GM23338 (cell line): ENCODE measurements at regions not wholly inside any gene's neighbourhood (a gene's known extent, or its start where the extent isn't known, plus 50 kb on each side); places are given as distances from the start of the nearest gene placed in this dataset.

Experiments used
- ATAC-seq: fragments of 200-7000 bp; cut with Tn5 transposase; 3 replicates; pipeline ENCODE4 v1.9.1; 2020
- DNase-seq: peaks from one replicate; pipeline ENCODE4 v3.0.0-alpha.2; 2015; ENCODE audit warnings: low spot score
- H2AFZ ChIP-seq: fragments of 200-600 bp; sonication (generic); 2 replicates; pipeline ENCODE4 v1.8.0; 2016; ENCODE audit warnings: antibody characterized with exemption, mild to moderate bottlenecking, moderate library complexity
- H3F3A ChIP-seq: fragments of 200-600 bp; sonication (generic); replicated peaks from 2 replicates; pipeline ENCODE4 v1.8.0; 2017; ENCODE audit warnings: antibody characterized with exemption, mixed run types, low read depth
- H3K27ac ChIP-seq: fragments of 200-600 bp; sonication (generic); 2 replicates; pipeline ENCODE4 v1.6.1; 2016; ENCODE audit warnings: low read depth
- H3K27me3 ChIP-seq: fragments of 200-600 bp; sonication (generic); 2 replicates; pipeline ENCODE4 v1.8.0; 2016; ENCODE audit warnings: mild to moderate bottlenecking, mixed run types, moderate library complexity; ENCODE audit not compliant: insufficient read depth
- H3K36me3 ChIP-seq: fragments of 200-600 bp; sonication (generic); 2 replicates; pipeline ENCODE4 v1.8.0; 2016; ENCODE audit warnings: mild to moderate bottlenecking; ENCODE audit not compliant: insufficient read depth
- H3K4me1 ChIP-seq: fragments of 200-600 bp; sonication (generic); 2 replicates; pipeline ENCODE4 v1.8.0; 2016; ENCODE audit warnings: mild to moderate bottlenecking, moderate library complexity; ENCODE audit not compliant: insufficient read depth
- H3K4me2 ChIP-seq: fragments of 200-600 bp; sonication (generic); 2 replicates; pipeline ENCODE4 v1.7.1; 2017; ENCODE audit warnings: mixed run types
- H3K4me3 ChIP-seq: fragments of 200-600 bp; sonication (generic); 2 replicates; pipeline ENCODE4 v1.6.1; 2016; ENCODE audit warnings: mixed run types
- H3K79me2 ChIP-seq: fragments of 200-600 bp; sonication (generic); replicated peaks from 2 replicates; pipeline ENCODE4 v1.8.0; 2017; ENCODE audit warnings: mild to moderate bottlenecking; ENCODE audit not compliant: insufficient read depth
- H3K9me2 ChIP-seq: fragments of 200-600 bp; sonication (generic); 2 replicates; pipeline ENCODE4 v1.8.0; 2017; ENCODE audit not compliant: insufficient read depth
- H4K20me1 ChIP-seq: fragments of 200-600 bp; sonication (generic); replicated peaks from 2 replicates; pipeline ENCODE4 v1.8.0; 2017; ENCODE audit warnings: mild to moderate bottlenecking; ENCODE audit not compliant: insufficient read depth
- H3K27ac Mint-ChIP-seq: 2 replicates; pipeline ENCODE4 v1.8.0; 2020; ENCODE audit warnings: inconsistent platforms, mild to moderate bottlenecking, moderate library complexity, mixed read lengths
- H3K27me3 Mint-ChIP-seq: 3 replicates; pipeline ENCODE4 v1.8.0; 2022; ENCODE audit warnings: low read depth, mild to moderate bottlenecking, moderate library complexity, mixed read lengths, inconsistent platforms; ENCODE audit not compliant: insufficient read depth, poor library complexity
- H3K36me3 Mint-ChIP-seq: 3 replicates; pipeline ENCODE4 v1.8.0; 2021; ENCODE audit warnings: low read depth, mild to moderate bottlenecking, inconsistent platforms, moderate library complexity, mixed read lengths
- H3K4me1 Mint-ChIP-seq: 3 replicates; pipeline ENCODE4 v1.8.0; 2020; ENCODE audit warnings: mild to moderate bottlenecking, inconsistent platforms, mixed read lengths
- H3K4me3 Mint-ChIP-seq: 3 replicates; pipeline ENCODE4 v1.8.0; 2021; ENCODE audit warnings: moderate library complexity, mild to moderate bottlenecking, inconsistent platforms, mixed read lengths
- H3K9me3 Mint-ChIP-seq: 3 replicates; pipeline ENCODE4 v1.8.0; 2020; ENCODE audit warnings: moderate library complexity, mild to moderate bottlenecking, inconsistent platforms, mixed read lengths
- EZH2 ChIP-seq: fragments of 200-600 bp; sonication (generic); IDR thresholded peaks from one replicate; pipeline ENCODE4 v1.8.0; 2017; ENCODE audit warnings: antibody characterized with exemption, mild to moderate bottlenecking, low read depth; ENCODE audit not compliant: unreplicated experiment
- EZH2phosphoT487 ChIP-seq: fragments of 200-600 bp; sonication (generic); IDR thresholded peaks from one replicate; pipeline ENCODE4 v1.8.1; 2018; ENCODE audit warnings: antibody characterized with exemption; ENCODE audit not compliant: unreplicated experiment
- JUNB ChIP-seq: IDR thresholded peaks from one replicate; pipeline ENCODE4 v1.6.1; 2016; ENCODE audit warnings: antibody characterized with exemption; ENCODE audit not compliant: unreplicated experiment
- REST ChIP-seq: IDR thresholded peaks from one replicate; pipeline ENCODE4 v1.6.1; 2018; ENCODE audit warnings: antibody characterized with exemption; ENCODE audit not compliant: unreplicated experiment
- STAT1 ChIP-seq: IDR thresholded peaks from one replicate; pipeline ENCODE4 v1.6.1; 2016; ENCODE audit warnings: antibody characterized with exemption; ENCODE audit not compliant: unreplicated experiment
- ZNF462 ChIP-seq: fragments of 250-450 bp; sonication (Bioruptor Pico); IDR thresholded peaks from 2 replicates; pipeline ENCODE4 v1.5.0; 2020; ENCODE audit warnings: mild to moderate bottlenecking, moderate library complexity
- TF ChIP-seq, protein P1 (sequence below), 2 experiments: fragments of 200-600 bp in 1 of 2; sonication (generic) in 1 of 2; conservative IDR thresholded peaks; 2 replicates each; pipeline versions ENCODE4 v1.5.1 to v1.6.1; 2016 to 2017; ENCODE audit warnings: antibody characterized with exemption in 2 of 2, low read depth in 2 of 2, mild to moderate bottlenecking in 2 of 2, moderate library complexity in 1 of 2

GRCh38 chr5:155094455-155094854, 80.9 kb downstream of the KIF4B start (continued):
- TF ChIP-seq ZNF462 (CRISPR knock-in tag): no peak

GRCh38 chr5:155097995-155098394, 84.4 kb downstream of the KIF4B start:
- H3K4me1 Mint-ChIP-seq: no peaks in the 10 kb centered on the region
- no peak overlapping the region for H3K27ac ChIP-seq
- H3K9me3 Mint-ChIP-seq: no peaks in the 10 kb centered on the region
- H3K27me3 Mint-ChIP-seq: peaks cover 2% of the 10 kb centered on the region
- no peak overlapping the region for H3K4me3 Mint-ChIP-seq
- H3K9me2 ChIP-seq: no peaks in the 10 kb centered on the region
- H3K4me1 ChIP-seq: no peaks in the 10 kb centered on the region
- DNase-seq (no peak), ATAC-seq (no peak)
- H3K27me3 ChIP-seq: no peaks in the 10 kb centered on the region
- no peaks in the 10 kb centered on the region for H3K36me3 ChIP-seq
- no peak overlapping the region for H3K4me2 ChIP-seq
- H4K20me1 ChIP-seq: no peaks in the 10 kb centered on the region
- H3F3A ChIP-seq: no peaks in the 10 kb centered on the region
- H3K27ac Mint-ChIP-seq: no peak overlapping the region
- no peaks in the 10 kb centered on the region for H3K79me2 ChIP-seq
- no peak overlapping the region for H2AFZ ChIP-seq
- no peaks in the 10 kb centered on the region for H3K36me3 Mint-ChIP-seq
- no peak overlapping the region for H3K4me3 ChIP-seq
- TF ChIP-seq REST (no peak), EZH2 (no peak), JUNB (no peak), EZH2phosphoT487 (no peak), STAT1 (no peak)
- TF ChIP-seq, protein P1, sequence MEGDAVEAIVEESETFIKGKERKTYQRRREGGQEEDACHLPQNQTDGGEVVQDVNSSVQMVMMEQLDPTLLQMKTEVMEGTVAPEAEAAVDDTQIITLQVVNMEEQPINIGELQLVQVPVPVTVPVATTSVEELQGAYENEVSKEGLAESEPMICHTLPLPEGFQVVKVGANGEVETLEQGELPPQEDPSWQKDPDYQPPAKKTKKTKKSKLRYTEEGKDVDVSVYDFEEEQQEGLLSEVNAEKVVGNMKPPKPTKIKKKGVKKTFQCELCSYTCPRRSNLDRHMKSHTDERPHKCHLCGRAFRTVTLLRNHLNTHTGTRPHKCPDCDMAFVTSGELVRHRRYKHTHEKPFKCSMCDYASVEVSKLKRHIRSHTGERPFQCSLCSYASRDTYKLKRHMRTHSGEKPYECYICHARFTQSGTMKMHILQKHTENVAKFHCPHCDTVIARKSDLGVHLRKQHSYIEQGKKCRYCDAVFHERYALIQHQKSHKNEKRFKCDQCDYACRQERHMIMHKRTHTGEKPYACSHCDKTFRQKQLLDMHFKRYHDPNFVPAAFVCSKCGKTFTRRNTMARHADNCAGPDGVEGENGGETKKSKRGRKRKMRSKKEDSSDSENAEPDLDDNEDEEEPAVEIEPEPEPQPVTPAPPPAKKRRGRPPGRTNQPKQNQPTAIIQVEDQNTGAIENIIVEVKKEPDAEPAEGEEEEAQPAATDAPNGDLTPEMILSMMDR (conservative IDR thresholded peaks at IDR 0.05; ENCODE audit: low read depth in 2 of 2): no peak
